HG03571 (cell line): ENCODE measurements at regions not wholly inside any gene's neighbourhood (a gene's known extent, or its start where the extent isn't known, plus 50 kb on each side); places are given as distances from the start of the nearest gene placed in this dataset.
A peak's percentile ranks its signal among the peaks of the same experiment; 100 is the strongest.

Source experiments
- ATAC-seq: cut with Tn5 transposase; IDR thresholded peaks from one replicate; pipeline ENCODE4 v1.9.1; 2021; ENCODE audit not compliant: unreplicated experiment

DNA sequence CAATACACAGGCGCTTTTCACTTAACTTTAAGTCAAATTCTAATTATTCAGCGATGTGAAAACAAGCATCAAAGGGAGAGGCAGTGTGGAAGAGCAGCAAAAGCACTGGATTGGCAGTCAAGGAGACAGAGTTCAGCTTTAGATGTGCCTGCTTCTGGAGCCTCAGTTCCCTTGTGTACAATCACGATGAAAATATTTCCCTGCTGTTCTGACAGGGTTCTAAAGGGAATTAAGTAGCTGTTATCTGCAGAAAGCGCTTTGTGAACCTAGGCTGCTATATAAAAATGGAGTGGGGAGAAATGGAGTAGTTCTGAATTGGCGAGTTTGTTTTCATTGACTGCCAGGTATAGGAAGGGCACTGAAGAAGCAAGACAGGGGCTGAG lies 237.8 kb upstream of the SP8 start:
- no peak for ATAC-seq

- ATAC-seq = no peak
Measured at GRCh38 chr7:21028186-21028585, 241.5 kb upstream of the SP8 start.

DNA sequence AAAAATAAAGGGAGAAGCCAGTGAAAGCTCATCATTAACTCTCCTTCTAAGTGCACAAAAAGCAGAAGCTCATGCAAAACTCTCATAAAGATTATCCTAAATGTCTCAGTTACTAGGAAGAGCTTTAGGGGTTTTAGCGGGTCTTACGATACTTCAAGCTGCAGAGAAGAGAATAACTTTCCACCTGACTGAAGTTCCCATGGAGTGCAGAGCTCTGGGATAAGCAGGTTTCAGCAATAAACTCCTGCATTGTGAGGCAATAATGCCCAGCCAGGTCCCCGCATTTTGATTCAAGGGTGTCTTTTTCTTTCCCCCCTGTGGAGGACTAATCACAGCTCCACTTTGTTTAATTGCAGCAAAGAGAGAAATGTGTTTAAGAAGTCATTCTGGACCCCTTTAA lies 241.9 kb upstream of the SP8 start:
- no peak for ATAC-seq

GRCh38 chr7:21029006-21029405 lies 242.3 kb upstream of the SP8 start:
- ATAC-seq = no peak

GRCh38 chr7:21030237-21030871 lies 243.7 kb upstream of the SP8 start:
- ATAC-seq = no peak

DNA sequence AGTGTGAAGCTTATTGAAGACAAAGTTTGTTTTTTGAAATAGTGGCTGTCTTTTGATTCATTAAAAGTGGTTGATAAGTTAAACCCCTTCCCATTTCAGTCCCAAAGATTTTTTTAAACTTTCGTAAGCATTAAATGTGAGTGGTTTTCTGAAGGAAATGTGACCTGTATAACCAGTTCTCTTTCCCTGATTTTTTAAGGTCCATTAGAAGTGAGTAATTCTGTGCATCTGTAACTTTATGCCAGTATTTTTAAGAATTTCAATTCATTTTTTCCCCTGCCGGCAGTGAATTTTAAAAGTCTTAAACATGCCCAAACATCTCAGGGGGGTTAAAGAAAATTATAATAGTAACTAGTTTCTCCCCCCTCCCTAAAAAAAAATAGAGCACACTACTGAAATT lies 254.6 kb upstream of the SP8 start:
- no peak for ATAC-seq

DNA sequence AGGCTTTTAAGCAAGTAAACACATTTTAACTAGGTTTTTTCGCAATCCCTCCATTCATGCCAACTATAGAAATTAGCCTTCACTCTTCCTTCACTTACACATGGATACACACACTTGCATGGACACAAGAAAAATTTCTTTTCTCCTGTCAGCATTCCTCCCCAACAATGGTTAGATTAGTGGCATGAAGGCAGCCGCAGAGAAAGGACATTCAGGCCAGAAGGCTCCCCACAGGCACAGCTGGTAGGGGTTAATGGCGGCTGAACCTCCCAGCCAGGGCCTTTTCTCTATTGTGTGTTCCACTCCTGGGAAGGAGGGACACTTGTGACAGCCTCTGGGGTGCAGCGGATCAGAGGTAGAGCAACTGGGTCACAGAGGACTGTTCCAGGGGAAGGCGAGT lies 255.0 kb upstream of the SP8 start:
- ATAC-seq = no peak

- no peak for ATAC-seq
Measured at GRCh38 chr7:21044384-21044783, 257.7 kb upstream of the SP8 start.

DNA sequence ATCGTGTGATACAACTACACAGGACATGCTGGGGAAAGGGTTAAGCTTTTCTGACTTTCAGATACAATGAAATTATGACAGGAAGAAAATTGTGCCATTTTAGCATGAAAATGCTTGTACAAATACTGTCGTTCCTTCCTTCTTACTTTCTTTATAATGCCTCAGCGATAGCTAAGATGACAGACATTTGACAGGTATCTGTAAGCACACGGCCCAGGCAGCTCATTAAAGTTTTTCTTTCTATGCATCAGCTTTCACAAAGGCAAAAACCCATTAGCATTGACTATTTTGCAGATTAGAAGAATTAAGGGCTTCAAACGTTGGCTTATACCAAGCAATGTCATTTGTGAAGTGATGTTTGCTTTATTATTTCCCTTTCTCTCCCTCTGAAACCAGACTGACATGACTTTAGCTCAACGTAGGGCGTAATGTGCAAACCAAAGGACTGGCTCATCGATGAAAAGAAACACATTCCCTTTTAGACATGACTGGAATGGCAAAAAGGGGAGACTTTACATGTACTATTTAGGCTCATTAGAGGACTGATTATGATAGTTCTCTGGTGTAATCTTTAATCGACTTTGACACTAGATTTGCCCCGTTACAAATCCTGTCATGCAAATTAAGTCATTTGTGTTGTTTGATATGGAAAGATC lies 258.4 kb upstream of the SP8 start:
- ATAC-seq = no peak

GRCh38 chr7:21051865-21052264 lies 265.2 kb upstream of the SP8 start:
- ATAC-seq = no peak

GRCh38 chr7:21054427-21055112 lies 267.9 kb upstream of the SP8 start:
- ATAC-seq = no peak

DNA sequence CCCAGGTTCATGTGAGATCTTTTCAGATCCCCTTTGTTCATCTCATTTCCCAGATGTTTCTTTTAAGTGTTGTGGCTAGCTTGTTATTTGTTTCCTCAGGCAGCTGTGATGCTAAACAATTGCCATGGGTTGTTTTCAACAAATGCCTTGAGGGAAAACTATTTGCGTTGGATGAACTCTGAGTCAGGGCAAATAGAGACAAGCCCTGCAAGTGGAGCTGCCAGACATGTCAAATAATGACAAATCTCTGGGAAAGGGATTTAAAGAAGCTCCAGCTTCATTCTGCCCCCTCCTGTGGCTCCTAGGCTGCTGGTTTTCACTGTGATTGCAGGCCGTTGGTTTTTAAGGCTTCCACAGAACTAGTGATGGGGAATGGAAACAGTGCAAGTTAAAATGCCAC lies 272.4 kb upstream of the SP8 start:
- ATAC-seq = no peak

- ATAC-seq = no peak
Measured at GRCh38 chr7:21063106-21063505, 276.4 kb upstream of the SP8 start.

DNA sequence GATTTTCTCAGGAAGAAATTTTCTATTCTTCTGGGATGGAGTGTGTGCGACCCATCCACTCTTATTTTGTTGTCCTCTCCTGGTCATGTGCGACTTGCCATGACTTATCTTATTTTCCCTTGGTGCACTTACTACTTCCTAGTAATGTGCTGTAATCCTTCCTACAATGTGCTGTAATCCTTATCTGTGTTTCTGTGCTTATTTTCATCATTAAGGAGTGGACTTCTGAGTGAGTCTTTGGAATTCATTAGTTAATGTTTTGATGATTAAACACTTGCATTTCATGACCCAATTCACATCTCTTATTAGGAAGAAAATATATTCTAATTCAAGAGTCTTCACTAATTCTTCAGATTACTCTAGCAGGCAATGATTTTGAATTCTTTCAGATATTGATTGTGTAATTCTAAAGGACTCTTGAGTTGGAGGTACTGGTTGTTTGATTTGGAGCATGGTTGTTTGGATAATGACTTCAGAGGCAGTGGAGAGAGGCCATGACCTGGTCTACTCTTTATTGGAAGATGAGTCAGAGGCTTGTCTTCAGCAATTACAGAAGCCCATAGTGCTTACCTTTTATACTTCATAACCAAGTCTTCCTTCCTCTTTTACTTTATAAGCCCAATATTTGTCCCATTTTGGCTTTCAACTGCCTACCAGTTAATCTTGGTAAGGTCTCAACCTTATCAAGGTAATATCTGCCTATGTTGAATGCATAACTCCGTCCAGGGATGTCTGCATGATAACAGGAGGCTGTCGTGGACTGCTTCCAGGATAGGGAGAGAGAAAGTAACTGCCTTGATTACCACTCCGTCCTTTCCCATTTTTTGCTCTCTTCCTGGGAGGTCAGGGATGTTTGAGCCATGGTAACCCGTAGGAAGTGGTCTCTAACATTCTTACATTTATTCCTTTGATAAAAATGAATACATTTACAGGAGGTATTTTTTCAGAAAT lies 278.3 kb upstream of the SP8 start:
- ATAC-seq = no peak

DNA sequence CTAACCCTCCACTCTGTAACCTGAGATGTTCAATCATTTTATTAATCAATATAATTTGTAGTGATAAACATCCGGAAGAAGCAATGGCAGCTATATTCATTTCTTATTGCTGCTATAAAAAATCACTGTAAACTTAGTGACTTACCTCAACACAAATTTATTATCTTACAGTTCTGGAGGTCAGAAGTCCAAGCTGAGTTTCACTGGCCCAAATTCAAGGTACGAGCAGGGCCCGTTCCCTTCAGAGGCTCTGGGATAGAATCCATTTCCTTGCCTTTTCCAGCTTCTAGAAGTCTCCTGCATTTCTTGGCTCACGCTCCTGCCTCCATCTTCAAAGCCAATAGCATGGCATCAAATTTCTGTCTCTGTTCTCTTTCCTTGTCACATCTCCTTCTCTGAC lies 279.5 kb upstream of the SP8 start:
- ATAC-seq = no peak

DNA sequence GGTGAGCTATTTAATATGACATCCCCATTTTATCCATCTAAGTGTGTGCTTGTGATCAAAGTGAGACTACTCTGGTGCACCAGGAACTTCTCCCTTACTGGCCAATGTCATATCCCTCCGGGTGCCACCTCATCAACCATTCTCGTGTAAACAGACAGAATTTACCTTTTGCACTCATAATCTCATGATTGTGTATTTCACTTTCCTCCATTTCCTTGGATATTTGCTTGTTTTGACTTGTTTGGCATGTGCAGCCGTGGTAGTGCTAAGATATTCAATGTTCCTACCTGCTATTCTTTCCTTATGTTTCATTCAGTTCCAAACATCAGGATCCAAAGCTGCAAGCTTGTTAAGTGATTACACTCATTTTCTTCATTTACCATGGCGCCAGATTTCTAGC lies 280.5 kb upstream of the SP8 start:
- ATAC-seq = no peak

DNA sequence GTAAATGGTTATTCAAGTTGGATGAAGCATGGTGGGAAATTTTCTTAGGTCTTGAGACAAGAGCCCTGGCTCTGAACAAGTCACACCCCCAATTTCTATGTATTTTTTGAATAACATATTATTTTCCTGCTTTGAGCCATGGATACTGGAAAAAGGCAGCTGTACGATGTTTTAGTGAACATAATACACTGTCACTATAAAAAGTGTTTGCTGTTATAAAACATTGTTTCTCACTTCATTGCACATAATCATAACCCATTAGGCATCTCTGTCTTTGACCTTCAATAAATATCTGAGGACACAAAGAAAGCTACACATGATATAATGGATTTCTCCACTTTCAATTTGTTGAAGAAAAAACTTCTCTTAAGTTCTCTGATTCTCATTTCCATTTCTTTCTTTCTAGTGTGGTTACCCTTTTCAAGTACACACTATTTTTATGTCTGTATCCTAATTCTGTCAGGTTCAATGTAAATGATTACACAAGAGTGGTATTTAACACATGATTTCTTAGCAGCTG lies 283.9 kb upstream of the SP8 start:
- no peak for ATAC-seq

DNA sequence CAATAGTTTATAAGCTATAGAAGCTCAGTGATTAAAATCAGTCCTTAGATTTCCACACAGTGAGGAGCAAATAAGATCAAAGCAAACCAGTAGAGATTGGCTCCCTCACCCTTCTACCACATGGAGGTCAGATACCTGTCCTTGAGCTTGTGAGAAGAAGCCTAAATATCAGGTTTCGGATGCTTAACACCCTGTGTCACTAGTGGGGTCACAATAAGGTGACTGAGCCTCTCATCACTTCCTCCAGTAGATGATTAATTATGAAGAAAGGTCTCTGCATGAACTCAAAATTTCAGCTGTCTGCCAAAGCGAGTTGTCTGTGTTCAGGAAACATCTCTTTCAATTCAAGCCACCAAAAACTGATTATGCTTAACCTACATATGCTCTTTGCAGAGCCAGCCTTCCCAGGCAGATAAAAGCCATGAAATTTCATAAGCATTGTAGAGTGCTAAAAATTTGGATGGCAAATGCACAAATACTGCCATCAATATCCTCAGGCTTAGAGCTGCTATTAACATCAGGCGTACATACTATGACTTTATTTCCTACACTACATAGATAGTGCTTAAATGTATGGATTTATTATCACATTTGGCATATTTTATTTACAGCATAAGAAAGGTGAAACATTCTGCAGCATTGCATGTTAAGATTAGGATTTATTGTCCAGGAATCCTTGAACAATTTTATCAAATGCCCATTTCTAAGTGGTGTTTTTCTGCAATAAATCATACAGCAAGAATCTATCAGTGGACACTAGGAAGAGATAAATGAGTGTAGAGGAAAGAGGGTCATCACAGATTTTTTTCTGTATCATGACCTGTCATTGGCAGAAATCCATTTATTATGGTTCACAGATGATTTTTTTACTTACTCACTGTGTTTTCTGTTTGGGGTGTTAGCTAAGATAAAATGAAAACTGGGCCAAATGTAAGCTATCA lies 285.1 kb upstream of the SP8 start:
- ATAC-seq = peak; percentile 63

DNA sequence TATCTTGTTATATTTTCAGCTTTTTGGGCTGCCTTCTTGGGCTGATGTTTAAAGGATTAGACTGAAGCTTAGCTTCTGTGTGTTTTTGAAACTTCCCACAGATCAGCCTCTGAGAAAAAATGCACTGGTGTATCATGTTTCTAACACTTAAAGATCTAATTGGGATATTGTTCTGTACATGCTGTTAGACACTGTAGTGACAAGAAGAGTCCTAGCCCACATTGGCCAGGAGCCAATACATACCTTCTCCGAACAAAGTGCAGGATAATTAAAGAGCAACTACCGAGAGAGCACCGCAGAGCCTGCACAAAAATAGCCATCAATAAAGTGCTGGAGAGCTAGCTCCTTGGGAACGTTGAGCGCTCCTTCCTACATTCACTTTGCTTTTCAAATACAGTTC lies 289.4 kb upstream of the SP8 start:
- no peak for ATAC-seq

- ATAC-seq = no peak
Measured at GRCh38 chr7:21076574-21076973, 289.9 kb upstream of the SP8 start.
